ENCODE measurements at regions not wholly inside any gene's neighbourhood (a gene's known extent, or its start where the extent isn't known, plus 50 kb on each side); places are given as distances from the start of the nearest gene placed in this dataset.

DNA sequence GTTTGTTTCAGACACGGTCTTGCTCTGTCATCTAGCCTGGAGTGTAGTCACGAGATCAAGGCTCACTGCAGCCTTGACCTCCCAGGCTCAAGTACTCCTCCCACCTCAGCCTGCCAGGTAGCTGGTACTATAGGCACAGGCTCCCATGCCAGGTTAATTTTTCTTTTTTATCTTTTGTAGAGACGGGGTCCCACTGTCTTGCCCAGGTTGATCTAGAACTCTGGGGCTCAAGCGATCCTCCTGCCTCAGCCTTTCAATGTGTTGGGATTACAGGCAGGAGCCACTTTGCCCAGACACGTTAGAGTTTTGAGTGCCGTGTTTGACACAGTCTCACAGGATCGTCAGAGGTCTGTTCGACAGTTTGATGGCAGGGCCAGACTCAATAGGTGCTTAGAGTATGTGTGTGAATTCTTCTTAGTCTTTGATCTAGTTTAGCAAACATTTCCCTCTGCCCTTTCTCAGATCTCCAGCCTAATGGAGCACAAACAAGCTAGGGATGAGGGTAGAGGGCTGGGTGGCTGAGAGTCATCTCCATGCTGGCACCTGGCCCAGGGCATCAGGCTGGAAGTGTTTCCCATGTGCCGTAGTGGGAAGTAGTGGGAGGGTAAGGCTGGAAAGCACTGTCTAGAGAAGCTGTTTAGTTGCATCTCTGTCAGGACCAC, 66.1 kb upstream of the DLG1 start (continued):
- TF ChIP-seq, protein P1, sequence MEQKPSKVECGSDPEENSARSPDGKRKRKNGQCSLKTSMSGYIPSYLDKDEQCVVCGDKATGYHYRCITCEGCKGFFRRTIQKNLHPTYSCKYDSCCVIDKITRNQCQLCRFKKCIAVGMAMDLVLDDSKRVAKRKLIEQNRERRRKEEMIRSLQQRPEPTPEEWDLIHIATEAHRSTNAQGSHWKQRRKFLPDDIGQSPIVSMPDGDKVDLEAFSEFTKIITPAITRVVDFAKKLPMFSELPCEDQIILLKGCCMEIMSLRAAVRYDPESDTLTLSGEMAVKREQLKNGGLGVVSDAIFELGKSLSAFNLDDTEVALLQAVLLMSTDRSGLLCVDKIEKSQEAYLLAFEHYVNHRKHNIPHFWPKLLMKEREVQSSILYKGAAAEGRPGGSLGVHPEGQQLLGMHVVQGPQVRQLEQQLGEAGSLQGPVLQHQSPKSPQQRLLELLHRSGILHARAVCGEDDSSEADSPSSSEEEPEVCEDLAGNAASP (CRISPR knock-in tag; IDR thresholded peaks at IDR 0.05; ENCODE audit: borderline replicate concordance) = peak; percentile 23; the same call in 1 of the 2 replicates
- TF ChIP-seq YEATS4 (CRISPR knock-in tag; IDR thresholded peaks at IDR 0.05; ENCODE audit: borderline replicate concordance) = no peak
- TF ChIP-seq IKZF1 (IDR thresholded peaks at IDR 0.05) = no peak
- no peak for TF ChIP-seq POLR2AphosphoS5 (IDR thresholded peaks at IDR 0.05; ENCODE audit: low read depth, low read length)
- TF ChIP-seq, protein P2, sequence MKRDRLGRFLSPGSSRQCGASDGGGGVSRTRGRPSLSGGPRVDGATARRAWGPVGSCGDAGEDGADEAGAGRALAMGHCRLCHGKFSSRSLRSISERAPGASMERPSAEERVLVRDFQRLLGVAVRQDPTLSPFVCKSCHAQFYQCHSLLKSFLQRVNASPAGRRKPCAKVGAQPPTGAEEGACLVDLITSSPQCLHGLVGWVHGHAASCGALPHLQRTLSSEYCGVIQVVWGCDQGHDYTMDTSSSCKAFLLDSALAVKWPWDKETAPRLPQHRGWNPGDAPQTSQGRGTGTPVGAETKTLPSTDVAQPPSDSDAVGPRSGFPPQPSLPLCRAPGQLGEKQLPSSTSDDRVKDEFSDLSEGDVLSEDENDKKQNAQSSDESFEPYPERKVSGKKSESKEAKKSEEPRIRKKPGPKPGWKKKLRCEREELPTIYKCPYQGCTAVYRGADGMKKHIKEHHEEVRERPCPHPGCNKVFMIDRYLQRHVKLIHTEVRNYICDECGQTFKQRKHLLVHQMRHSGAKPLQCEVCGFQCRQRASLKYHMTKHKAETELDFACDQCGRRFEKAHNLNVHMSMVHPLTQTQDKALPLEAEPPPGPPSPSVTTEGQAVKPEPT (CRISPR knock-in tag; IDR thresholded peaks at IDR 0.05; ENCODE audit: low read depth) = no peak
- TF ChIP-seq MXI1 (IDR thresholded peaks at IDR 0.05; ENCODE audit: borderline replicate concordance, low read depth, low read length) = peak; percentile 53; the same call in 1 of the 3 replicates
- 0 out of 2 replicates have a peak, but pooled peaks have one; percentile 38 for TF ChIP-seq ZFP1 (CRISPR knock-in tag; IDR thresholded peaks at IDR 0.05)
- TF ChIP-seq ZNF761 (CRISPR knock-in tag; conservative IDR thresholded peaks at IDR 0.05) = 0 out of 2 replicates have a peak, but pooled peaks have one; percentile 52
- TF ChIP-seq ZNF572 (CRISPR knock-in tag; IDR thresholded peaks at IDR 0.05) = no peak
- no peak for TF ChIP-seq ZNF670 (CRISPR knock-in tag; IDR thresholded peaks at IDR 0.05; ENCODE audit: borderline replicate concordance)
- TF ChIP-seq ZNF773 (CRISPR knock-in tag; IDR thresholded peaks at IDR 0.05; ENCODE audit: borderline replicate concordance) = no peak
- TF ChIP-seq, protein P3, sequence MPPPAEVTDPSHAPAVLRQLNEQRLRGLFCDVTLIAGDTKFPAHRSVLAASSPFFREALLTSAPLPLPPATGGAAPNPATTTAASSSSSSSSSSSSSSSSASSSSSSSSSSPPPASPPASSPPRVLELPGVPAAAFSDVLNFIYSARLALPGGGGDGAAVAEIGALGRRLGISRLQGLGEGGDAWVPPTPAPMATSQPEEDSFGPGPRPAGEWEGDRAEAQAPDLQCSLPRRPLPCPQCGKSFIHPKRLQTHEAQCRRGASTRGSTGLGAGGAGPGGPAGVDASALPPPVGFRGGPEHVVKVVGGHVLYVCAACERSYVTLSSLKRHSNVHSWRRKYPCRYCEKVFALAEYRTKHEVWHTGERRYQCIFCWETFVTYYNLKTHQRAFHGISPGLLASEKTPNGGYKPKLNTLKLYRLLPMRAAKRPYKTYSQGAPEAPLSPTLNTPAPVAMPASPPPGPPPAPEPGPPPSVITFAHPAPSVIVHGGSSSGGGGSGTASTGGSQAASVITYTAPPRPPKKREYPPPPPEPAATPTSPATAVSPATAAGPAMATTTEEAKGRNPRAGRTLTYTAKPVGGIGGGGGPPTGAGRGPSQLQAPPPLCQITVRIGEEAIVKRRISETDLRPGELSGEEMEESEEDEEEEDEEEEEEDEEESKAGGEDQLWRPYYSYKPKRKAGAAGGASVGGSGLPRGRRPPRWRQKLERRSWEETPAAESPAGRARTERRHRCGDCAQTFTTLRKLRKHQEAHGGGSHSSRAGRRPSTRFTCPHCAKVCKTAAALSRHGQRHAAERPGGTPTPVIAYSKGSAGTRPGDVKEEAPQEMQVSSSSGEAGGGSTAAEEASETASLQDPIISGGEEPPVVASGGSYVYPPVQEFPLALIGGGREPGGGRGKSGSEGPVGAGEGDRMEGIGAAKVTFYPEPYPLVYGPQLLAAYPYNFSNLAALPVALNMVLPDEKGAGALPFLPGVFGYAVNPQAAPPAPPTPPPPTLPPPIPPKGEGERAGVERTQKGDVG (CRISPR knock-in tag; IDR thresholded peaks at IDR 0.05; ENCODE audit: borderline replicate concordance) = 0 out of 2 replicates have a peak, but pooled peaks have one; percentile 73
- no peak; the same call in 1 of the 2 replicates for TF ChIP-seq MIXL1 (CRISPR knock-in tag; IDR thresholded peaks at IDR 0.05)
- TF ChIP-seq ERF (CRISPR knock-in tag; IDR thresholded peaks at IDR 0.05) = no peak
- TF ChIP-seq ZNF317 (CRISPR knock-in tag; IDR thresholded peaks at IDR 0.05) = no peak
- peak; percentile 36 for TF ChIP-seq XRCC5 (optimal IDR thresholded peaks at IDR 0.05; ENCODE audit: low read length)
- no peak for TF ChIP-seq U2AF1 (optimal IDR thresholded peaks at IDR 0.05; ENCODE audit: low read depth, low read length)
- TF ChIP-seq, protein P4, sequence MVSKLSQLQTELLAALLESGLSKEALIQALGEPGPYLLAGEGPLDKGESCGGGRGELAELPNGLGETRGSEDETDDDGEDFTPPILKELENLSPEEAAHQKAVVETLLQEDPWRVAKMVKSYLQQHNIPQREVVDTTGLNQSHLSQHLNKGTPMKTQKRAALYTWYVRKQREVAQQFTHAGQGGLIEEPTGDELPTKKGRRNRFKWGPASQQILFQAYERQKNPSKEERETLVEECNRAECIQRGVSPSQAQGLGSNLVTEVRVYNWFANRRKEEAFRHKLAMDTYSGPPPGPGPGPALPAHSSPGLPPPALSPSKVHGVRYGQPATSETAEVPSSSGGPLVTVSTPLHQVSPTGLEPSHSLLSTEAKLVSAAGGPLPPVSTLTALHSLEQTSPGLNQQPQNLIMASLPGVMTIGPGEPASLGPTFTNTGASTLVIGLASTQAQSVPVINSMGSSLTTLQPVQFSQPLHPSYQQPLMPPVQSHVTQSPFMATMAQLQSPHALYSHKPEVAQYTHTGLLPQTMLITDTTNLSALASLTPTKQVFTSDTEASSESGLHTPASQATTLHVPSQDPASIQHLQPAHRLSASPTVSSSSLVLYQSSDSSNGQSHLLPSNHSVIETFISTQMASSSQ (IDR thresholded peaks at IDR 0.05; ENCODE audit: low read depth) = no peak
- TF ChIP-seq, protein P4 (CRISPR knock-in tag; IDR thresholded peaks at IDR 0.05; ENCODE audit: borderline replicate concordance) = peak; percentile 40; the same call in 1 of the 2 replicates
- TF ChIP-seq ZFP36 (IDR thresholded peaks at IDR 0.05; ENCODE audit: borderline replicate concordance, low read depth, low read length, partially characterized antibody) = no peak
- no peak for TF ChIP-seq WIZ (CRISPR knock-in tag; IDR thresholded peaks at IDR 0.05)

All from HepG2 (cell line).